Stimulated activated CD4-positive, alpha-beta T cell treated with anti-CD3 and anti-CD28 coated beads, Interleukin-12 subunit alpha, Interleukin-12 subunit beta, amount 100 ng/mL, for 4 hours (primary cell): ENCODE measurements at regions not wholly inside any gene's neighbourhood (a gene's known extent, or its start where the extent isn't known, plus 50 kb on each side); places are given as distances from the start of the nearest gene placed in this dataset.
"Not testable (repeated sequence)": the region's sequence is repeated elsewhere in the genome, so short reads cannot be mapped to it uniquely, and the experiment has no call there.

Experiments used
- DNase-seq: peaks from one replicate; pipeline ENCODE4 v3.0.0-alpha.2; 2020

GRCh38 chr16:59920054-59920453, 1185.9 kb upstream of the GOT2 start:
- no peak for DNase-seq

DNA sequence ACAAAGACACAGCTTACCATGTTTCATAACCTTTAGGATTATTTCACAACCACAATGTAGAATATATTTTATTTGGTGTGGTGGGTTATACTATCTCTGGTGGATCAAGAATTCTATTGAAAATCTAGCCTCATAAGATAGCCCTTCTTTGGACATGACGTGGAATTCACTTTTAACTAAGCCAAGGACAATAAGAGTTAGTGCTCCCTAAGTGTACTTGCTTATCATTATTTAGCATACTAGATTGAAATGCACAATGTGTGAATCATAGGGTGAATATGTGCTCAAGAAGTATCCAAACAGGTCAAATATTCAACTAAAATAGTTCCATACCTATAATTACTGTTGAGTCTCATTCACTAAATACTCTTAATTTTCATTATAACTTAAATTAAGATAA, 1179.5 kb upstream of the GOT2 start:
- no peak for DNase-seq

DNA sequence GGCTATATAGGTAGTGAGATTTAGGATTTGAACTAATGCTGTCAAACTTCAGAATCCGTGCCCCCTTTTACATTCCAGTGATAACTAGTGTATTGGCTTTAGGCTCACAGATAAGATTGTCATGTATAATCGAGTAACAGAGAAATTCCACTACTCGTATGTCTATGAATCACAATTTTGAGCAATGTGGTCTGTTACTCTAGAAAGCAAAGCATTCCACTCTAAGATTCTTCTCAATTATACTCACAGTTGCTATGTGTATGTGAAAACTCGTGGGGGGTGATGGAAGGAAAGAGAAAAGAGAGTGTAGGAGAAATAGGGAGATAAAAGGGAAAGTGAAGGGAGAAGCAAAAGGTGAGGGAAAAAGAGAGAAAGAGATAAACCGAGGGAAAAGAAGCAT, 1175.1 kb upstream of the GOT2 start:
- DNase-seq = no peak

- no peak for DNase-seq
Observed at GRCh38 chr16:59907611-59908010, 1173.5 kb upstream of the GOT2 start.

DNA sequence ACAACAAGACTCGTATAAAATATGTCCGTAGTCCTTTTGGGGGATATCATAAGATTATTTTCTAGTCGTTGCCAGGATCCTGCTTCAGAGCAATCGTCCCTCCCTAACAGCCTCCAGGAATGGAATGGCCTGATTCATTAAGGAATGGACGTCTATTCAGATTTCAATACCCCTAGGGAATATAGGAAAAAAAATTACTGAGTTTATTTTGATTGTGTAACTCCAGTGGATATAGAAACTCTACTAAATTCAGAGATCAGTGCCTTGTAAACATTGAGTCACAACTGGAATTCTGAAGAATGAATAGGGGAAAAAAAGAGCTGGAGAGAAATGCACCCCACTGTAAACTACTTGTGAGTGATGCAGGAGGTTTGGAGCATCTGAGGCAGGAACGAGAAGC, 1171.5 kb upstream of the GOT2 start:
- no peak for DNase-seq

DNA sequence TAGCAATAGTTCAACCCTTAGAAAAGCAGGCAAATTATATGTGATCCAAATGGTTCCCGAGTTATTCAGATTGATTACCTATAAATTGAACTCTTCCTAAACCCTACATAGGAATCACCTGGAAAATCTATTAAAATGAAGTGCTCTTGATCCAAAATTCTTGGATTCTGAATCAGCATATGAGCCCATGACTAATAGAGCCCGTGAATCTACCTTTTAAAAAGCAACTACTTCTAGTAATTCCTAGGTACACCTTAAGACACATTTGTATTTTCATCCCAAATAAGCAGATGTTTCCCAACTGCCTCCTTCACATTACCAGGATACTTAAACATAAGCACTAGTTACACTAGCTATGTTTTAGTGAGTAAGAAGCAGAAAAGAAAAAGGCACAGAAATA, 1171.0 kb upstream of the GOT2 start:
- no peak for DNase-seq

DNA sequence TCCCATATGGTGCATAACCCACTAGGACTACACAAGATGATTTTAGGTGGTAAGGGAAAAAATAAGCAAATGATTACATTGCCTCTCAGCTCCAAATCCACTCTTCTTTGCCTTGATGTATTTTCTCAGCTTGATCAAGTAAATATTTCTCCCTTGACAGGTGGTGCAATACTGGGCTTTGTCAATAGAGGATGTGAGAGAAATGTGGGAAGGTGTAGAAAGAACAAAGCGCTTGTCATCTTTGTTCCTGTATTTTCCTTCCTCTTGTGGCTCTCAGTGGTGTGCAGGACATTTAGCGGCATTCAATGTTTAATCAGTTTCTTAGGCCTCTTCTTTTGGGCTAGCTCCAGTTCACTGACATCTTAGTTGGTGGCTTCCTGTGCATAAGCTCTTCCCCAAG, 1165.8 kb upstream of the GOT2 start:
- no peak for DNase-seq

GRCh38 chr16:59892376-59892775, 1158.3 kb upstream of the GOT2 start:
- no peak for DNase-seq

GRCh38 chr16:59887856-59888255, 1153.7 kb upstream of the GOT2 start:
- no peak for DNase-seq

- no peak for DNase-seq
Observed at GRCh38 chr16:59886021-59886420, 1151.9 kb upstream of the GOT2 start.

- no peak for DNase-seq
Observed at GRCh38 chr16:59881376-59881775, 1147.3 kb upstream of the GOT2 start.

- no peak for DNase-seq
Observed at GRCh38 chr16:59880611-59881010, 1146.5 kb upstream of the GOT2 start.

DNA sequence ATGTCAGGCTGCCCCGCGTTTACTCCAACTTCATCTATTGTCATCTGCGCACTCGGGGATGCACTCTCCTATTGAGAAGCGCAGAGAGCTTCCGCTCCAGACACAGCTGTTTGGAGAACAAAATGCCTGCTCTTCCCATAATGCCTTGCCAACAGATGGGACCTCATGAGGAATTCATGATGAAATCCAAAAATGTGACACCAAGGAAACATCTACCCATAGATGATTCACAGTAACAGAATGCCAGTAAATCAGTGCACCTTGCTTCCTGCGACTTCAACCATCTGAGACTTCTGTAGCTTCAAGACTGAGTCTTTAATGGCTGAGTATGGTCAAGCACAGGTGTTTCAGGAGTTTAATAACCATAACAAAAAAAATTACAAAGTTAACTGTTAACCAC, 1144.9 kb upstream of the GOT2 start:
- no peak for DNase-seq

- DNase-seq = no peak
Observed at GRCh38 chr16:59878479-59878878, 1144.4 kb upstream of the GOT2 start.

- DNase-seq = no peak
Observed at GRCh38 chr16:59864981-59865666, 1131.0 kb upstream of the GOT2 start.

GRCh38 chr16:59859676-59860402, 1125.7 kb upstream of the GOT2 start:
- no peak for DNase-seq

- no peak for DNase-seq
Observed at GRCh38 chr16:59854846-59855439, 1120.8 kb upstream of the GOT2 start.

GRCh38 chr16:59849716-59850115, 1115.6 kb upstream of the GOT2 start:
- no peak for DNase-seq

- no peak for DNase-seq
Observed at GRCh38 chr16:59848296-59848695, 1114.2 kb upstream of the GOT2 start.

DNA sequence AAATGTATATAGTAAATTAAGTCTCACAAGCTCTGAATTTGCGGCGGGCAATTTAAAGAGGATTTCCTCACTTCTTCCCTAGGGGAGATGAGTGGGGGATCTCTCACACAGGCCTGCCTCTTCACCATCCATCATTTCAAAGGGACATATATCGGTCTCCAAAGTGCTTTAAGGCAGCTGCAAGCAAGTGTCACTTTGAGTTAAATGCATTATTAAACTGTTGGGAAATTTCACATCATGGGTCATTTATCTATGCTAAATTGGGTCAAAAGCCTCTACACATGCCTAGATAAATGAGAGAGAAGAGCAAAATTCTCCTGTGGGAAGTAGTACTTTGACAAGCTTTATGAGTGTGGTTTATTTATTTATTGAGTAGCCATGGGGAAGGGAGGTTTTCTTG, 1106.1 kb upstream of the GOT2 start:
- no peak for DNase-seq

DNA sequence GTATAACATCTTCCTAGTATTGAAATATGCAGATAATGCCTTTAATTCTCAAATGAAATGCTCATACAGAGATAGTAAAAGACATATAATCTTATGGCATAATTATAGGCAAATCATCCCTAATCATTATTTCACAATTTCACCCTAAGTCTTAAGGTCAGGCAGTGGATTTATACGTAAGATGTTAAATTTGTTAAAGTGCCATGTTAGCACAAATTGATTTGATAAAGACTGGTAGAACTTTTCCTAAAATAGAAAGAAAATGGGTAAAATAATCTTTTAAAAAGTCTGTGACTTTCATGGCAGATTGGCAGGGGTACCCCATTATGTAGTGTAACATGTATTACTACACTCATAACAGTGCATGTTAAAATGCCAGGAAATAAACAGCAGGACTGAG, 1092.7 kb upstream of the GOT2 start:
- DNase-seq = no peak

GRCh38 chr16:59809488-59809887, 1075.4 kb upstream of the GOT2 start:
- DNase-seq = not testable (repeated sequence)

GRCh38 chr16:59783191-59783590, 1049.1 kb upstream of the GOT2 start:
- DNase-seq = no peak

- DNase-seq = no peak
Observed at GRCh38 chr16:59773330-59773729, 1039.2 kb upstream of the GOT2 start.
